Lower leg skin (tissue), 4 donors: ENCODE measurements at regions not wholly inside any gene's neighbourhood (a gene's known extent, or its start where the extent isn't known, plus 50 kb on each side); places are given as distances from the start of the nearest gene placed in this dataset.

Experiments
- DNase-seq, 2 donors: peaks; one replicate each; pipeline ENCODE4 v3.0.0-alpha.2; 2019; ENCODE audit warnings: low spot score in 2 of 2
- H3K4me3 ChIP-seq: fragments of 200-600 bp; sonication (generic); 2 replicates; pipeline ENCODE4 v1.5.1; 2017; ENCODE audit warnings: mild to moderate bottlenecking, low read depth; ENCODE audit not compliant: poor library complexity, severe bottlenecking
- POLR2A ChIP-seq, 2 donors: fragments of 450-650 bp; IDR thresholded peaks; one replicate each; pipeline ENCODE4 v1.6.1; 2016 to 2017; ENCODE audit warnings: antibody characterized with exemption in 2 of 2, mild to moderate bottlenecking in 1 of 2, moderate library complexity in 1 of 2
- WGBS, 2 donors: methylation state at CpG; one replicate each; pipeline ENCODE4 v1.1.5; 2018; 5-methylcytosine and 5-hydroxymethylcytosine counted together
- intact Hi-C: fragments of 100-400 bp; cut with DNase I; formaldehyde crosslinking; loops from one replicate; pipeline ENCODE4 v1.15.0; 2023; ENCODE audit warnings: low total_unique reads
- TF ChIP-seq, protein P1 (sequence below), 3 donors: fragments of 450-650 bp; IDR thresholded peaks; one replicate each; pipeline ENCODE4 v1.5.1; 2016; ENCODE audit warnings: antibody characterized with exemption in 3 of 3, mild to moderate bottlenecking in 3 of 3, moderate library complexity in 2 of 3

DNA sequence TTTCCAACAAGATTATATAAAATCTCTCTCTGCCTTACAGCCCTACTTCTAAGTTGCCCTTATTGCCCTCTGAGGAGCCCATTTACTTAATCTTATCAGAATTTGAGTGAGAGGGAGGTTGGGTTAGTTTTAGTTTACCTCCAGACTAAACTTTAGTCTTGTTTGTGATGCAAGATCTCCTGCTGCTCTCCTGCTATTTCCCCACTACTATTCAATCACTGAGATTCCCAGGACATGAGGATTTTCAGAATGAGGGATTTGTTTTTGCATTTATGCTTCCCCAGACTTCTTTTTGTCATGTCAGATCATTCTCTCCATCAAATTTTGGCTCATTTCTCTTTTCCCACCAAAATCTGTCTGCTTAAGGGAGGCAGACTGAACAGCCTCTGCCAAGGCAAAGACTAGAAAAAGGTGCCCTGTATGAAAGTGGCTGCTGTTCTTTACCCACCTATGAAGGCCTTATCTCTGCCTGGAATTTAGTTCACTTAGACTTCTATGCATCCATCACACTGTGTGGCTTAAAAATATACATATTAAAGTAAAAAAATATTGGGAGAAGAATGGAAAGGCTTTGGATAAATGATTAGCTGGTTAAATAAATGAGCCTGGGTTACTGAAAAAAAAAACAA, 401.3 kb downstream of the PID1 start:
- H3K4me3 ChIP-seq = no peak overlapping the region
- intact Hi-C loops = no loop called here
- TF ChIP-seq, protein P1, sequence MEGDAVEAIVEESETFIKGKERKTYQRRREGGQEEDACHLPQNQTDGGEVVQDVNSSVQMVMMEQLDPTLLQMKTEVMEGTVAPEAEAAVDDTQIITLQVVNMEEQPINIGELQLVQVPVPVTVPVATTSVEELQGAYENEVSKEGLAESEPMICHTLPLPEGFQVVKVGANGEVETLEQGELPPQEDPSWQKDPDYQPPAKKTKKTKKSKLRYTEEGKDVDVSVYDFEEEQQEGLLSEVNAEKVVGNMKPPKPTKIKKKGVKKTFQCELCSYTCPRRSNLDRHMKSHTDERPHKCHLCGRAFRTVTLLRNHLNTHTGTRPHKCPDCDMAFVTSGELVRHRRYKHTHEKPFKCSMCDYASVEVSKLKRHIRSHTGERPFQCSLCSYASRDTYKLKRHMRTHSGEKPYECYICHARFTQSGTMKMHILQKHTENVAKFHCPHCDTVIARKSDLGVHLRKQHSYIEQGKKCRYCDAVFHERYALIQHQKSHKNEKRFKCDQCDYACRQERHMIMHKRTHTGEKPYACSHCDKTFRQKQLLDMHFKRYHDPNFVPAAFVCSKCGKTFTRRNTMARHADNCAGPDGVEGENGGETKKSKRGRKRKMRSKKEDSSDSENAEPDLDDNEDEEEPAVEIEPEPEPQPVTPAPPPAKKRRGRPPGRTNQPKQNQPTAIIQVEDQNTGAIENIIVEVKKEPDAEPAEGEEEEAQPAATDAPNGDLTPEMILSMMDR (IDR thresholded peaks at IDR 0.05) = no peak
- TF ChIP-seq POLR2A (IDR thresholded peaks at IDR 0.05) = no peak
- no peak for DNase-seq

DNA sequence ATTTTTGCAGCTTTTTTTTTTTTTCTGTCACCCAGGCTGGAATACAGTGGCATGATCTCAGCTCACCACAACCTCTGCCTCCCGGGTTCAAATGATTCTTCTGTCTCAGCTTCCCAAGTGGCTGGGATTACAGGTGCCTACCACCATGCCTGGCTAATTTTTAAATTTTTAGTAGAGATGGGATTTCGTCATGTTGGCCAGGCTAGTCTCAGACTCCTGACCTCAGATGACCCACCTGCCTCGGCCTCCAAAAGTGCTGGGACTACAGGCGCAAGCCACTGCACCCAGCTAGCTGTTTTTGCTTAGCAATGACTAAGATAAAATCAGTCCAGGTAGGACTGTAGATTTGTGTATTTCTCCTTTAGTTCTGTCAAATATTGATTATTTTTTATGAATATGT, 403.7 kb downstream of the PID1 start:
- TF ChIP-seq POLR2A (IDR thresholded peaks at IDR 0.05) = no peak
- TF ChIP-seq, protein P1 (IDR thresholded peaks at IDR 0.05) = no peak
- intact Hi-C loops = no loop called here
- WGBS, 2 donors = 88 to 92% methylated on average over 4 of the region's 4 CpGs

DNA sequence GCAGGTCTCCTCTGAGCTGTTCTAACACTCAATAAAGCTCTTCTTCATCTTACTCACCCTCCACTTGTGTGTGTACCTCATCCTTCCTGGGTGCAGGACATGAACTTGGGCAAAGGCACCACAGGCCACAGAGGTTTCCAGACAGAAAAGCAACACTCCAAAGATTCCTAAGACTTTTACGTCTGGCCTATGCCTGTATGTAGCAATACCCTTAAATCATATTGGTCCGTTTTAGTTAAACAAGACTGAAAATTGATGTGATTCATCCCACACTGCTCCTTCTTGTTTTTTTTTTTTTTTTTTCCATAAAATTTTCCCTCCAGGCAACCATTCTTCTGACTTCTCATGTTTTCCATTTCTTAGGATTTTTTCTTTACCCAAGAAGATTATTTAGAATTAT, 404.3 kb downstream of the PID1 start:
- DNase-seq = no peak
- WGBS, 2 donors = 49 to 67% methylated on average over 2 of the region's 2 CpGs
- H3K4me3 ChIP-seq = no peak overlapping the region
- TF ChIP-seq POLR2A (IDR thresholded peaks at IDR 0.05) = no peak
- TF ChIP-seq, protein P1 (IDR thresholded peaks at IDR 0.05) = no peak
- intact Hi-C loops = no loop called here

More for the DNA sequence above, 403.7 kb downstream of the PID1 start:
- H3K4me3 ChIP-seq = no peak overlapping the region
- DNase-seq = no peak

DNA sequence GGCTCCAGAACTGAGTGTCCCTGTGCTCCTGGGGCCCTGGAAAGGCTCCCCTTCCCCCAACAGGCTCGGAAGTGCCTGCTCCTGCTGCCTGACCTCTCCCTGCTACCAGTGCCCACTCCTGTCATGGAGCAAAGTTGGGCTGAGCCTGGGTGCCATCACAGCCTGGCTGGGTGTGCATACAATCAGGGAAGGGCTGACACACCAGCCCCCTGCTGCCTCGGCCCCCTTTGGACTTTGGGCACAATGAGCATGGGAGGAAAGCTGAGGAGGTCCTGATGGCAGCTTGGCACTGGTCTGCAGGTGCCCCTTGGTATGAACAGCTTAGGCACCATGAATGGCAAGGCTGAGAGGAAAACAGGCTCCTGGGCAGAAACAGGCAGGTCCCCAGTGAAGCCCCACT, 405.0 kb downstream of the PID1 start:
- 70 to 89% methylated on average over 2 of the region's 2 CpGs for WGBS, 2 donors
- TF ChIP-seq, protein P1 (IDR thresholded peaks at IDR 0.05) = no peak
- no peak for TF ChIP-seq POLR2A (IDR thresholded peaks at IDR 0.05)
- DNase-seq = no peak
- intact Hi-C loops = no loop called here
- H3K4me3 ChIP-seq = no peak overlapping the region

DNA sequence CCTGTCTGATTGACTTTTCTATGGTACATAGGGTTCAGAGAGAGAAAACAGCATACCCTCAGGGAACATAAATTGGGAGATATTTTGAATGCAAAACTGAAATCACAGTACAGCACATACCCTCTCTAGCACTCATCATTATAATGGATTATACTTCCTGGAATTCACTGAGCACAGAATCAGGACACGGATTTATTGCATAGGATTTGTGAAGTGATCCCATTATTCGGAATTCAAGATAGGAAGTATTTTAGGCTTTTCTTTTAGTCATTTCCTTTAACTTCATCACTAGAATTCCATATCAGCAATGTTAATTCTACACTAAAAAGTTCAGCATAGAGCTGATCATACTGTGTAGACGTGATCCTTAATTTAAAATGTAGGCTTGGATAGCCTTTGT, 407.0 kb downstream of the PID1 start:
- whole genome bisulfite sequencing, 2 donors = 82 to 84% methylated on average over 3 of the region's 3 CpGs
- DNase-seq = no peak
- H3K4me3 ChIP-seq = no peak overlapping the region
- intact Hi-C loops = no loop called here
- no peak for TF ChIP-seq POLR2A (IDR thresholded peaks at IDR 0.05)
- TF ChIP-seq, protein P1 (IDR thresholded peaks at IDR 0.05) = no peak
